HFFc6 (cell line): ENCODE measurements at regions not wholly inside any gene's neighbourhood (a gene's known extent, or its start where the extent isn't known, plus 50 kb on each side); places are given as distances from the start of the nearest gene placed in this dataset.
A peak's percentile ranks its signal among the peaks of the same experiment; 100 is the strongest.

Source experiments
- DNase-seq: peaks from one replicate; pipeline ENCODE4 v3.0.0-alpha.2; 2018
- H3K27ac Mint-ChIP-seq: 2 replicates; pipeline ENCODE4 v1.8.0; 2020; ENCODE audit warnings: mild to moderate bottlenecking, mixed read lengths
- H3K27me3 Mint-ChIP-seq: 2 replicates; pipeline ENCODE4 v1.8.0; 2021; ENCODE audit warnings: mild to moderate bottlenecking, moderate library complexity, mixed read lengths; ENCODE audit not compliant: insufficient read depth
- H3K36me3 Mint-ChIP-seq: 2 replicates; pipeline ENCODE4 v1.8.0; 2021; ENCODE audit warnings: low read depth, mixed read lengths
- H3K4me1 Mint-ChIP-seq: 2 replicates; pipeline ENCODE4 v1.8.0; 2020; ENCODE audit warnings: low read depth, mixed read lengths
- H3K4me3 Mint-ChIP-seq: 2 replicates; pipeline ENCODE4 v1.8.0; 2020; ENCODE audit warnings: mild to moderate bottlenecking, moderate library complexity, mixed read lengths
- H3K9me3 Mint-ChIP-seq: 2 replicates; pipeline ENCODE4 v1.8.0; 2020; ENCODE audit warnings: mild to moderate bottlenecking, mixed read lengths
- TF ChIP-seq, protein P1 (sequence below): fragments of 200-600 bp; sonication (generic); IDR thresholded peaks from 2 replicates; pipeline ENCODE4 v1.5.0; 2021; ENCODE audit warnings: antibody characterized with exemption, mild to moderate bottlenecking

- Mint-ChIP-seq H3K9me3 (no peaks in the 10 kb centered on the region), H3K27ac (no peak overlapping the region)
- TF ChIP-seq, protein P1, sequence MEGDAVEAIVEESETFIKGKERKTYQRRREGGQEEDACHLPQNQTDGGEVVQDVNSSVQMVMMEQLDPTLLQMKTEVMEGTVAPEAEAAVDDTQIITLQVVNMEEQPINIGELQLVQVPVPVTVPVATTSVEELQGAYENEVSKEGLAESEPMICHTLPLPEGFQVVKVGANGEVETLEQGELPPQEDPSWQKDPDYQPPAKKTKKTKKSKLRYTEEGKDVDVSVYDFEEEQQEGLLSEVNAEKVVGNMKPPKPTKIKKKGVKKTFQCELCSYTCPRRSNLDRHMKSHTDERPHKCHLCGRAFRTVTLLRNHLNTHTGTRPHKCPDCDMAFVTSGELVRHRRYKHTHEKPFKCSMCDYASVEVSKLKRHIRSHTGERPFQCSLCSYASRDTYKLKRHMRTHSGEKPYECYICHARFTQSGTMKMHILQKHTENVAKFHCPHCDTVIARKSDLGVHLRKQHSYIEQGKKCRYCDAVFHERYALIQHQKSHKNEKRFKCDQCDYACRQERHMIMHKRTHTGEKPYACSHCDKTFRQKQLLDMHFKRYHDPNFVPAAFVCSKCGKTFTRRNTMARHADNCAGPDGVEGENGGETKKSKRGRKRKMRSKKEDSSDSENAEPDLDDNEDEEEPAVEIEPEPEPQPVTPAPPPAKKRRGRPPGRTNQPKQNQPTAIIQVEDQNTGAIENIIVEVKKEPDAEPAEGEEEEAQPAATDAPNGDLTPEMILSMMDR = no peak
Measured at GRCh38 chr4:182134261-182134660, 108.9 kb upstream of the TENM3 start.

DNA sequence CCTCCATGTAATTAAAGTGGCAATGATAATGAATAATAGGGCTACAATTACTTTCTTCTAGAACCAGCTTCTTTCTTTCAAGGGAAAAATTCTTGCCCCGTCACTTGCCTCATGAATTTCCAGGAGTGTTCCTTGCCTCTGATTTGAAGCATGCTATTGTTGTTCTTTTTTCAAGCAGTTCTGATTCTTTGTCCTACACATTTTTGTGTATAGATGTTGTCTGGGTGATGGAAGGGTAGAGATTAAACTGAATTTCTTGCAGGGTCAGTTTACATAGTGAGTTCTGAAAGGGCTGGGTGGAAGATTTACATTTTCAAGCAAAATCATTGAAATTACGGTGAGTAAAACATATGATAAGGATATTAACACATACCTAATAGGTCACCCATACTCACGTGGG is 107.0 kb upstream of the TENM3 start:
- Mint-ChIP-seq H3K27me3 (no peaks in the 10 kb centered on the region), H3K4me3 (no peak overlapping the region), H3K27ac (no peak overlapping the region), H3K9me3 (no peaks in the 10 kb centered on the region), H3K36me3 (no peaks in the 10 kb centered on the region), H3K4me1 (peaks cover 9% of the 10 kb centered on the region)
- DNase-seq = no peak
- TF ChIP-seq, protein P1 = no peak

More at GRCh38 chr4:182134261-182134660, 108.9 kb upstream of the TENM3 start:
- Mint-ChIP-seq H3K27me3 (no peaks in the 10 kb centered on the region), H3K36me3 (no peaks in the 10 kb centered on the region), H3K4me1 (peaks cover 9% of the 10 kb centered on the region), H3K4me3 (no peak overlapping the region)
- DNase-seq = no peak

GRCh38 chr4:182137343-182137742 is 105.9 kb upstream of the TENM3 start:
- Mint-ChIP-seq H3K27ac (no peak overlapping the region), H3K36me3 (peaks cover 4% of the 10 kb centered on the region; the same call in 1 of the 2 replicates), H3K4me3 (no peak overlapping the region), H3K9me3 (no peaks in the 10 kb centered on the region), H3K27me3 (no peaks in the 10 kb centered on the region), H3K4me1 (peaks cover 10% of the 10 kb centered on the region)
- no peak for DNase-seq
- TF ChIP-seq, protein P1 = no peak

- Mint-ChIP-seq H3K36me3 (peaks cover 4% of the 10 kb centered on the region; the same call in 1 of the 2 replicates), H3K4me3 (peak overlapping the region; percentile 70; the same call in 1 of the 2 replicates), H3K27ac (no peak overlapping the region; the same call in 1 of the 2 replicates), H3K27me3 (no peaks in the 10 kb centered on the region), H3K9me3 (no peaks in the 10 kb centered on the region), H3K4me1 (peaks cover 11% of the 10 kb centered on the region)
- TF ChIP-seq, protein P1 = no peak
- no peak for DNase-seq
Measured at GRCh38 chr4:182139491-182139890, 103.7 kb upstream of the TENM3 start.

GRCh38 chr4:182140547-182140946 is 102.7 kb upstream of the TENM3 start:
- peaks cover 4% of the 10 kb centered on the region; the same call in 1 of the 2 replicates for H3K36me3 Mint-ChIP-seq
- no peak overlapping the region for H3K27ac Mint-ChIP-seq
- no peak overlapping the region for H3K4me3 Mint-ChIP-seq
- H3K27me3 Mint-ChIP-seq = no peaks in the 10 kb centered on the region; the same call in 1 of the 2 replicates
- no peaks in the 10 kb centered on the region for H3K9me3 Mint-ChIP-seq
- peaks cover 16% of the 10 kb centered on the region for H3K4me1 Mint-ChIP-seq
- TF ChIP-seq, protein P1 = no peak
- DNase-seq = no peak

GRCh38 chr4:182141061-182141460 is 102.1 kb upstream of the TENM3 start:
- no peak for DNase-seq
- Mint-ChIP-seq H3K36me3 (peaks cover 4% of the 10 kb centered on the region; the same call in 1 of the 2 replicates), H3K9me3 (no peaks in the 10 kb centered on the region), H3K27ac (no peak overlapping the region), H3K4me3 (no peak overlapping the region), H3K27me3 (no peaks in the 10 kb centered on the region; the same call in 1 of the 2 replicates), H3K4me1 (peaks cover 21% of the 10 kb centered on the region)
- TF ChIP-seq, protein P1 = no peak
